Activated CD4-positive, alpha-beta T cell treated with anti-CD3 and anti-CD28 coated beads for 36 hours (primary cell): ENCODE measurements at regions not wholly inside any gene's neighbourhood (a gene's known extent, or its start where the extent isn't known, plus 50 kb on each side); places are given as distances from the start of the nearest gene placed in this dataset.

Experiments
- ATAC-seq: fragments of 200-7000 bp; cut with Tn5 transposase; one replicate; pipeline ENCODE4 v1.10.0; 2021; ENCODE audit warnings: mild to moderate bottlenecking, moderate library complexity
- CTCF ChIA-PET: fragments of 350-600 bp; sonication (Branson Sonifier 250); formaldehyde crosslinking; loops from one replicate; lab custom pipeline; 2021; ENCODE audit warnings: antibody characterized with exemption; lab: Charles Lee
- POLR2A ChIA-PET: fragments of 350-600 bp; sonication (Branson Sonifier 250); formaldehyde crosslinking; loops from one replicate; lab custom pipeline; 2021; ENCODE audit warnings: antibody characterized with exemption, inconsistent platforms; lab: Charles Lee
- DNase-seq: peaks from one replicate; pipeline ENCODE4 v3.0.0-alpha.2; 2020
- H3K27ac Mint-ChIP-seq: one replicate; pipeline ENCODE4 v1.8.0; 2021; ENCODE audit warnings: mixed read lengths
- H3K27me3 Mint-ChIP-seq: one replicate; pipeline ENCODE4 v1.8.0; 2021; ENCODE audit warnings: mixed read lengths
- H3K36me3 Mint-ChIP-seq: one replicate; pipeline ENCODE4 v1.8.0; 2021; ENCODE audit warnings: low read depth, mixed read lengths
- H3K4me1 Mint-ChIP-seq: one replicate; pipeline ENCODE4 v1.8.0; 2021; ENCODE audit warnings: mixed read lengths
- H3K4me3 Mint-ChIP-seq: one replicate; pipeline ENCODE4 v1.8.0; 2021; ENCODE audit warnings: mild to moderate bottlenecking, moderate library complexity, mixed read lengths
- H3K9me3 Mint-ChIP-seq: one replicate; pipeline ENCODE4 v1.8.0; 2021; ENCODE audit warnings: low read depth, mixed read lengths
- intact Hi-C, 2 experiments: fragments of 100-400 bp; cut with DNase I in 1 of 2; cut with micrococcal nuclease in 1 of 2; formaldehyde crosslinking; loops; one replicate each; pipeline versions ENCODE4 v1.14.2 to v1.15.1; 2022 to 2024; cut with DNase I, micrococcal nuclease

GRCh38 chr5:148931453-148932057, 105.1 kb downstream of the ADRB2 start:
- Mint-ChIP-seq H3K4me3 (no peak overlapping the region), H3K27ac (no peak overlapping the region), H3K4me1 (no peaks in the 10 kb centered on the region), H3K36me3 (no peaks in the 10 kb centered on the region), H3K27me3 (peaks cover 5% of the 10 kb centered on the region), H3K9me3 (no peaks in the 10 kb centered on the region)
- DNase-seq (no peak), ATAC-seq (no peak)
- intact Hi-C loops: no loop called here
- ChIA-PET POLR2A (no interaction called here), CTCF (no interaction called here)

- Mint-ChIP-seq H3K4me1 (no peaks in the 10 kb centered on the region), H3K27me3 (peaks cover 5% of the 10 kb centered on the region), H3K27ac (no peak overlapping the region), H3K4me3 (no peak overlapping the region), H3K9me3 (no peaks in the 10 kb centered on the region), H3K36me3 (no peaks in the 10 kb centered on the region)
- ChIA-PET CTCF (no interaction called here), POLR2A (no interaction called here)
- DNase-seq: no peak
- no peak for ATAC-seq
- intact Hi-C loops: no loop called here
Measured at GRCh38 chr5:148932355-148932935, 106.0 kb downstream of the ADRB2 start.

GRCh38 chr5:148933903-148934432, 107.6 kb downstream of the ADRB2 start:
- Mint-ChIP-seq H3K27ac (no peak overlapping the region), H3K4me3 (no peak overlapping the region), H3K36me3 (no peaks in the 10 kb centered on the region), H3K4me1 (no peaks in the 10 kb centered on the region), H3K27me3 (peaks cover 5% of the 10 kb centered on the region), H3K9me3 (no peaks in the 10 kb centered on the region)
- CTCF ChIA-PET: interaction anchor here (1.1 kb wide), 1 partner anchor 23 kb away, joined by 3 read pairs; no protein-coding TSS in a partner anchor
- POLR2A ChIA-PET: no interaction called here
- no peak for DNase-seq
- intact Hi-C loops: no loop called here
- ATAC-seq: no peak

- intact Hi-C loops: no loop called here
- CTCF ChIA-PET: no interaction called here
- ATAC-seq (no peak), DNase-seq (no peak)
- H3K9me3 Mint-ChIP-seq: no peaks in the 10 kb centered on the region
- H3K36me3 Mint-ChIP-seq: no peaks in the 10 kb centered on the region
- H3K4me1 Mint-ChIP-seq: no peaks in the 10 kb centered on the region
- H3K27me3 Mint-ChIP-seq: peaks cover 5% of the 10 kb centered on the region
- POLR2A ChIA-PET: no interaction called here
- H3K27ac Mint-ChIP-seq: no peak overlapping the region
- no peak overlapping the region for H3K4me3 Mint-ChIP-seq
Measured at GRCh38 chr5:148934895-148935400, 108.5 kb downstream of the ADRB2 start.

DNA sequence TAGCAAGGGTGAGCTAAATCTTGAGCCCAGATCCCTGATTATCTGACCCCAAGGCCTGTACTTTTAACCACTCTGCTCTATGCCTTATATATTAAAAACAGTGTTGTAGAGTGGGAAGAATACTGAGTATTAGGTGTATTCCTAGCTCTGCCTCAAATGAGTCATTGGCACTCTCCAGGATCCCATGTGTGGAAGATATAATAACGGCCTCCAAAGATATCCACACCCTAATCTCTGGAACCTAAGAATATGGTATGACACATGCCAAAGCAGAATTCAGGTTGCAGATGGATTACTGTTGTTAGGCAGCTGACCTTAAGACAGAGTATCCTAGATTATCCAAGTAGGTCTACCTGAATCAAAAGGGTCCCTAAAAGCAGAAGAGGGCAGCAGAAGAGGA, 110.8 kb downstream of the ADRB2 start:
- Mint-ChIP-seq H3K4me3 (no peak overlapping the region), H3K27me3 (peaks cover 8% of the 10 kb centered on the region), H3K36me3 (no peaks in the 10 kb centered on the region), H3K9me3 (no peaks in the 10 kb centered on the region), H3K4me1 (no peaks in the 10 kb centered on the region), H3K27ac (no peak overlapping the region)
- DNase-seq (no peak), ATAC-seq (no peak)
- intact Hi-C loops: no loop called here
- ChIA-PET POLR2A (no interaction called here), CTCF (interaction anchor here (1.4 kb wide), 1 partner anchor 98 kb away, joined by 4 read pairs; no protein-coding TSS in a partner anchor)

- no peaks in the 10 kb centered on the region for H3K9me3 Mint-ChIP-seq
- H3K4me3 Mint-ChIP-seq: no peak overlapping the region
- intact Hi-C loops: no loop called here
- H3K36me3 Mint-ChIP-seq: no peaks in the 10 kb centered on the region
- H3K27me3 Mint-ChIP-seq: peaks cover 6% of the 10 kb centered on the region
- no peak for DNase-seq
- POLR2A ChIA-PET: no interaction called here
- CTCF ChIA-PET: interaction anchor here (0.6 to 1.4 kb wide), 2 partner anchors 97 to 803 kb away, joined by 3 to 4 read pairs; no protein-coding TSS in a partner anchor
- ATAC-seq: no peak
- no peak overlapping the region for H3K27ac Mint-ChIP-seq
- no peaks in the 10 kb centered on the region for H3K4me1 Mint-ChIP-seq
Measured at GRCh38 chr5:148937830-148938521, 111.6 kb downstream of the ADRB2 start.

DNA sequence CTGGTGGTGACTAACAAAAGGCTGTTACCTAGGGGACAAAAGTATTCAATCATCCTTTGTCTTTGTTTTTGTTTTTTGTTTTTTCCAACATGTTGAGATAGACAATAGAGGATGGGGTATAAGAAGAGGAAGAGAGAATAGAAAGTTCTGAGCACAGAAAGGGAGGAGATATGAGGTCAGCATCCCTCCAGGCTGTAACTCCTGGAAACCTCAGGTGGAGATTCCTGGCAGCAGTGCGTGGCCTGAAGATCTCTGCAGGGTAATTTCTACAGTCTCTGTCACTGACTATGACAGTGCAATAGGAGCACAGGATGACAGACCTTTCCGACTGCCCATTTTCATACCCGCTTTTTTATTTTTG, 112.1 kb downstream of the ADRB2 start:
- POLR2A ChIA-PET: no interaction called here
- no peak for ATAC-seq
- Mint-ChIP-seq H3K27ac (no peak overlapping the region), H3K9me3 (no peaks in the 10 kb centered on the region), H3K27me3 (peaks cover 6% of the 10 kb centered on the region), H3K36me3 (no peaks in the 10 kb centered on the region), H3K4me1 (no peaks in the 10 kb centered on the region), H3K4me3 (no peak overlapping the region)
- intact Hi-C loops: no loop called here
- DNase-seq: no peak
- CTCF ChIA-PET: interaction anchor here (0.6 to 0.8 kb wide), 2 partner anchors 199 to 804 kb away, joined by 3 to 5 read pairs; no protein-coding TSS in a partner anchor

- no peaks in the 10 kb centered on the region for H3K36me3 Mint-ChIP-seq
- POLR2A ChIA-PET: no interaction called here
- peaks cover 7% of the 10 kb centered on the region for H3K27me3 Mint-ChIP-seq
- H3K27ac Mint-ChIP-seq: no peak overlapping the region
- DNase-seq (no peak), ATAC-seq (no peak)
- no peak overlapping the region for H3K4me3 Mint-ChIP-seq
- no peaks in the 10 kb centered on the region for H3K9me3 Mint-ChIP-seq
- intact Hi-C loops: no loop called here
- H3K4me1 Mint-ChIP-seq: no peaks in the 10 kb centered on the region
- CTCF ChIA-PET: interaction anchor here (0.9 to 1.8 kb wide), 2 partner anchors 18 to 119 kb away, joined by 3 to 5 read pairs; no protein-coding TSS in a partner anchor
Measured at GRCh38 chr5:148939676-148940075, 113.3 kb downstream of the ADRB2 start.

DNA sequence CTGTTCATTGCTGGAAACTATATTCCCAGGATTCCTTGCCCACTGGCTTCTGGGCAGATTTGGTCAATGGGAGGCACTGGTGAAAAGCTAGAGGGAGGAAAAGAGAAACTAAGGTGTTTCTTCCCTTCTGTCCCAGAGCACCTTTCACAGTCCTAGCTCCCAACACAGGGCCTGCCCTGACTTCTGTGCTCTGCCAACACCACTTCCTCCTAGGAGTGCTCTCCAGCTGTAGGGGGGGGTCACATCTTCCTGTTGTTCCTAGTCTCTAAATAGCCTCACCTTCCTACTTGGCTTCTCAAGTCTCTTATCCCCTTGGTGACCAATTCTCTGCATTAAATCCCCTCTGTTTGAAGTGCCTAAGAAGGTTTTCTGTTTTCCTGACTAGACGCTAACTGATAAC, 115.4 kb downstream of the ADRB2 start:
- ChIA-PET POLR2A (no interaction called here), CTCF (interaction anchor here (1.5 kb wide), 1 partner anchor 16 kb away, joined by 4 read pairs; no protein-coding TSS in a partner anchor)
- Mint-ChIP-seq H3K36me3 (no peaks in the 10 kb centered on the region), H3K27ac (no peak overlapping the region), H3K4me3 (no peak overlapping the region), H3K27me3 (peaks cover 8% of the 10 kb centered on the region), H3K4me1 (no peaks in the 10 kb centered on the region), H3K9me3 (no peaks in the 10 kb centered on the region)
- intact Hi-C loops: no loop called here
- ATAC-seq (no peak), DNase-seq (no peak)

DNA sequence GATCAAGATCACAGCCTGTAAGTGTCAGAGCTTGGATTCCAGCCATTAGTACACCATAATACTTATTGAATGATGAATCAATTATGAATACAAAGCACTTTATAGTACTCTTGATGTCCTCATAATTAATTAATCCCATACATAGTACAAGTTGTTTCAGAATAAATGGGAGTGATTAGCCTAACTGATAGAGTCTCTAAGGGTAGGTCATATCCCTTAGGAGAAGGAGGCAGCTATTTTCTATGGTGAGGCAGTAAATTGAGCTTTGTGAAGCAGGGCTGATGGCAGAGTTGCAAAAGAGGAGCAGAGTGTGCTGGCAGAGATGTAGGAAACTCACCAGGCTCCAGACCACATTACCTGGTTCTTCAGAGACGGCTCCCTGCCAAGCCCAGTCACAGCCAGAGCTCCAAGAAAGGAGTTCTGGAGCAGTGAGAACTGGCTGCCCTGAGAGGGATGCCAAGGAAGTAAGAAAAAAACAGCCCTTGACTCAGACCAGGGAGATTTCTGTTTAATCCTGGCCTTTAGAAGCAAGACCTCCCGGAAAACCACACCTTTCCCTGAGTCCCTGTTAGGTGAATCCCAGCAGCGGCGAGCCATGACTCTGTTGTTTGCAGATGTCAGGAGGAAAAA, 112.9 kb downstream of the SH3TC2 start:
- CTCF ChIA-PET: no interaction called here

GRCh38 chr5:148950471-148950863, 112.4 kb downstream of the SH3TC2 start:
- H3K9me3 Mint-ChIP-seq: no peaks in the 10 kb centered on the region
- H3K4me3 Mint-ChIP-seq: no peak overlapping the region
- CTCF ChIA-PET: interaction anchor here (0.8 to 1.1 kb wide), 2 partner anchors 12 to 159 kb away, joined by 3 to 5 read pairs; no protein-coding TSS in a partner anchor
- H3K36me3 Mint-ChIP-seq: no peaks in the 10 kb centered on the region
- POLR2A ChIA-PET: no interaction called here
- H3K4me1 Mint-ChIP-seq: no peaks in the 10 kb centered on the region
- no peak overlapping the region for H3K27ac Mint-ChIP-seq
- ATAC-seq (no peak), DNase-seq (no peak)
- intact Hi-C loops: loop anchor here (10.0 kb wide), 2 partner anchors 126 to 1846 kb away; partner anchors contain the start of gene ADRB2 (in 1 of the 2)
- no peaks in the 10 kb centered on the region for H3K27me3 Mint-ChIP-seq

More for the DNA sequence above, 112.9 kb downstream of the SH3TC2 start:
- Mint-ChIP-seq H3K4me3 (no peak overlapping the region), H3K9me3 (no peaks in the 10 kb centered on the region), H3K4me1 (no peaks in the 10 kb centered on the region), H3K27me3 (no peaks in the 10 kb centered on the region), H3K27ac (no peak overlapping the region), H3K36me3 (no peaks in the 10 kb centered on the region)
- ATAC-seq: no peak
- intact Hi-C loops: loop anchor here (10.0 kb wide), 2 partner anchors 125 to 1845 kb away; partner anchors contain the start of gene ADRB2 (in 1 of the 2)
- POLR2A ChIA-PET: no interaction called here
- no peak for DNase-seq
